Common myeloid progenitor, CD34-positive (primary cell): ENCODE measurements at regions not wholly inside any gene's neighbourhood (a gene's known extent, or its start where the extent isn't known, plus 50 kb on each side); places are given as distances from the start of the nearest gene placed in this dataset.
A peak's percentile ranks its signal among the peaks of the same experiment; 100 is the strongest.

Experiments used
- CTCF ChIA-PET: fragments of 350-600 bp; sonication (Branson Sonifier 250); formaldehyde crosslinking; loops from one replicate; lab custom pipeline; 2021; ENCODE audit warnings: antibody characterized with exemption; lab: Charles Lee
- POLR2A ChIA-PET: fragments of 350-600 bp; sonication (Branson Sonifier 250); formaldehyde crosslinking; loops from one replicate; lab custom pipeline; 2021; ENCODE audit warnings: antibody characterized with exemption; lab: Charles Lee
- DNase-seq, 3 donors: peaks; one replicate each; pipeline versions ENCODE4 v3.0.0 to v3.0.0-alpha.2; 2013
- H3K27ac ChIP-seq, 2 experiments: 1 replicate in 1 of 2; 2 replicates in 1 of 2; pipeline ENCODE4 v1.7.0; 2013; ENCODE audit warnings: inconsistent platforms in 2 of 2, low read length in 2 of 2, mild to moderate bottlenecking in 2 of 2, low read depth in 1 of 2, moderate library complexity in 1 of 2; ENCODE audit not compliant: severe bottlenecking in 2 of 2, insufficient read depth in 1 of 2, poor library complexity in 1 of 2
- H3K27me3 ChIP-seq, 5 experiments: replicated peaks in 2 of 5; 1 replicate in 3 of 5; 2 replicates in 2 of 5; pipeline versions ENCODE4 v1.6.1 to v1.7.0; 2013; ENCODE audit warnings: low read length in 4 of 5, mild to moderate bottlenecking in 2 of 5, moderate library complexity in 2 of 5, inconsistent platforms in 1 of 5; ENCODE audit not compliant: insufficient read depth in 5 of 5, control insufficient read depth in 4 of 5
- H3K36me3 ChIP-seq, 4 experiments: 1 replicate in 2 of 4; 2 replicates in 2 of 4; pipeline versions ENCODE4 v1.6.1 to v1.7.0; 2013; ENCODE audit warnings: low read length in 3 of 4, control low read depth in 1 of 4, mild to moderate bottlenecking in 1 of 4; ENCODE audit not compliant: control insufficient read depth in 4 of 4, insufficient read depth in 4 of 4
- H3K4me1 ChIP-seq, 4 experiments: 1 replicate in 3 of 4; 2 replicates in 1 of 4; pipeline versions ENCODE4 v1.6.1 to v1.7.1; 2013; ENCODE audit warnings: low read length in 3 of 4, mild to moderate bottlenecking in 3 of 4, control low read depth in 1 of 4, inconsistent platforms in 1 of 4, moderate library complexity in 1 of 4; ENCODE audit not compliant: control insufficient read depth in 4 of 4, insufficient read depth in 4 of 4; ENCODE audit errors: control extremely low read depth in 1 of 4
- H3K4me3 ChIP-seq, 7 experiments: 1 replicate in 4 of 7; 2 replicates in 3 of 7; pipeline versions ENCODE4 v1.5.1 to v1.7.0; 2013; ENCODE audit warnings: mild to moderate bottlenecking in 7 of 7, low read length in 6 of 7, moderate library complexity in 6 of 7, inconsistent platforms in 2 of 7, low read depth in 2 of 7, control low read depth in 1 of 7; ENCODE audit not compliant: insufficient read depth in 4 of 7, control insufficient read depth in 1 of 7; ENCODE audit errors: extremely low read depth in 1 of 7
- H3K9me3 ChIP-seq, 5 experiments: 1 replicate in 4 of 5; 2 replicates in 1 of 5; pipeline versions ENCODE4 v1.6.1 to v1.7.1; 2013; ENCODE audit warnings: low read length in 4 of 5, mild to moderate bottlenecking in 2 of 5, inconsistent platforms in 1 of 5, low read depth in 1 of 5, moderate library complexity in 1 of 5; ENCODE audit not compliant: control insufficient read depth in 4 of 5, insufficient read depth in 2 of 5; ENCODE audit errors: control extremely low read depth in 1 of 5
- WGBS: methylation state at CpG from one replicate; pipeline ENCODE4 v1.1.5; 2013; ENCODE audit not compliant: insufficient coverage; 5-methylcytosine and 5-hydroxymethylcytosine counted together

GRCh38 chr14:97499790-97500481 lies 702.8 kb downstream of the VRK1 start:
- ChIA-PET POLR2A (no interaction called here), CTCF (no interaction called here)
- no peak overlapping the region for H3K27ac ChIP-seq

GRCh38 chr14:97506626-97507025 lies 709.4 kb downstream of the VRK1 start:
- H3K27me3 ChIP-seq, result no peaks in the 10 kb centered on the region
- POLR2A ChIA-PET, result no interaction called here
- H3K4me3 ChIP-seq, result no peak overlapping the region
- no peak overlapping the region for H3K27ac ChIP-seq
- peaks cover 0 to 2% (median 0%) of the 10 kb centered on the region in 4 experiments for H3K4me1 ChIP-seq
- WGBS, result 0% methylated on average over 1 of the region's 2 CpGs
- CTCF ChIA-PET, result no interaction called here
- H3K36me3 ChIP-seq, result no peaks in the 10 kb centered on the region
- peak in 2 of 3 donors; percentile 65 to 69 for DNase-seq
- peaks cover 0 to 7% (median 0%) of the 10 kb centered on the region in 5 experiments for H3K9me3 ChIP-seq

More at GRCh38 chr14:97499790-97500481, 702.8 kb downstream of the VRK1 start:
- H3K4me3 ChIP-seq, result no peak overlapping the region
- no peaks in the 10 kb centered on the region for H3K36me3 ChIP-seq
- H3K9me3 ChIP-seq, result no peaks in the 10 kb centered on the region
- no peaks in the 10 kb centered on the region for H3K4me1 ChIP-seq
- 94% methylated on average over 6 of the region's 6 CpGs for WGBS
- H3K27me3 ChIP-seq, result no peaks in the 10 kb centered on the region
- no peak for DNase-seq

DNA sequence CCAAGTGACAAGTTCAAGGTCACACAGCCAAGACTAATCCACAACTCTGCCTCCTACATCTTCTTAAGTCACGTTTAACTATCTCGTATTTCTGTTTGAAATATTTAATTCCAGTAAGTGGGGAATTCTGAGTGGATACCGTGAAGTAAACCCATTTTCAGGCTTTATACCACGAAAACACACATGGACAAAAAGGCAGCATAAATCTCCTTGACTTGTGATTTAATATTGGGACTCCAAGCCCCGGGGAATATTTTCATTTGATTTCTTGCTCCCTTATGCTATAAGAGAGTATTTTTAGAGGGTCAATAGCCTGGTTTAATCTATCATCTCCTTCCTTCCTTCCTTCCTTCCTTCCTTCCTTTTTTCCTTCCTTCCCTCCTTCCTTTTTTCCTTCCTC lies 716.7 kb downstream of the VRK1 start:
- Histone ChIP-seq H3K4me1 (no peaks in the 10 kb centered on the region), H3K27ac (no peak overlapping the region), H3K4me3 (no peak overlapping the region), H3K36me3 (no peaks in the 10 kb centered on the region), H3K9me3 (peaks cover 0 to 4% (median 0%) of the 10 kb centered on the region in 5 experiments), H3K27me3 (no peaks in the 10 kb centered on the region)
- ChIA-PET CTCF (no interaction called here), POLR2A (no interaction called here)
- no peak for DNase-seq
- WGBS, result no CpG with 5 or more reads among the region's 5 CpGs

- WGBS, result 94% methylated on average over 5 of the region's 5 CpGs
- POLR2A ChIA-PET, result no interaction called here
Measured at GRCh38 chr14:97517566-97518234, 720.5 kb downstream of the VRK1 start.

DNA sequence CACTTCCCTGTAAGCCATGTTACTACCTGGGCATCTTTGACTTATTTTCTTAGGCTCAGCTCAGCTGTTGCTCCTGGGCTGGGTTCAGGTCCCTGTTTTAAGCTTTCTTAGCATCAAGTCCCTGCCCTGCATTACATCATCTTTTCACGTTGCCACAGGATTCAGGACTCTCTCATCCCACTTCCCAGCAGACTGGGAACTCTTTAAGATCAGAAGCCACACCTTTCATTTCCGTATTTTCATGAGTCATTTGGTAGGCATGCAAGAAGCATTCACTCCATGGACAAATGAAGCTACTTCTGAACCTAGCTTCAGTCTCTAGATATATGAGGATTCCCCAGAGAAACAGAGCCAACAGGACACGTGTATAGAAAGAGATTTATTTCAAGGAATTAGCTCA lies 726.8 kb downstream of the VRK1 start:
- Histone ChIP-seq H3K9me3 (no peaks in the 10 kb centered on the region), H3K4me3 (peak overlapping the region in 1 of 7 experiments; percentile 3), H3K27me3 (no peaks in the 10 kb centered on the region), H3K27ac (no peak overlapping the region), H3K4me1 (peaks cover 4 to 25% (median 21%) of the 10 kb centered on the region in 4 experiments), H3K36me3 (no peaks in the 10 kb centered on the region)
- ChIA-PET CTCF (interaction anchor here (1.2 to 1.3 kb wide), 2 partner anchors 13 to 19 kb away, joined by 3 read pairs; no protein-coding TSS in a partner anchor), POLR2A (no interaction called here)
- no peak for DNase-seq
- 88% methylated on average over 2 of the region's 3 CpGs for WGBS

More at GRCh38 chr14:97517566-97518234, 720.5 kb downstream of the VRK1 start:
- CTCF ChIA-PET, result interaction anchor here (1.4 kb wide), 1 partner anchor 333 kb away, joined by 4 read pairs; no protein-coding TSS in a partner anchor
- H3K4me1 ChIP-seq, result no peaks in the 10 kb centered on the region
- DNase-seq, result no peak
- no peak overlapping the region for H3K4me3 ChIP-seq
- no peaks in the 10 kb centered on the region for H3K27me3 ChIP-seq
- no peaks in the 10 kb centered on the region for H3K36me3 ChIP-seq
- H3K9me3 ChIP-seq, result no peaks in the 10 kb centered on the region
- no peak overlapping the region for H3K27ac ChIP-seq

- no peaks in the 10 kb centered on the region for H3K36me3 ChIP-seq
- no peaks in the 10 kb centered on the region for H3K27me3 ChIP-seq
- POLR2A ChIA-PET, result no interaction called here
- peak overlapping the region in 5 of 7 experiments; percentile 19 to 62 (median 48) for H3K4me3 ChIP-seq
- peaks cover 4 to 25% (median 21%) of the 10 kb centered on the region in 4 experiments for H3K4me1 ChIP-seq
- CTCF ChIA-PET, result interaction anchor here (1.2 to 1.3 kb wide), 2 partner anchors 13 to 18 kb away, joined by 3 read pairs; no protein-coding TSS in a partner anchor
- H3K27ac ChIP-seq, result no peak overlapping the region
- 50% methylated on average over 4 of the region's 7 CpGs for WGBS
- H3K9me3 ChIP-seq, result no peaks in the 10 kb centered on the region
- DNase-seq, result peak in 2 of 3 donors; percentile 51 to 60
Measured at GRCh38 chr14:97524589-97525319, 727.6 kb downstream of the VRK1 start.
